NCI-H187 (cell line): ENCODE measurements at regions not wholly inside any gene's neighbourhood (a gene's known extent, or its start where the extent isn't known, plus 50 kb on each side); places are given as distances from the start of the nearest gene placed in this dataset.
"Not testable (repeated sequence)": the region's sequence is repeated elsewhere in the genome, so short reads cannot be mapped to it uniquely, and the experiment has no call there.

Experiments
- DNase-seq, 2 experiments: peaks; one replicate each; lab custom pipeline; 2025; lab: John Stamatoyannopoulos, UW

- no peak for DNase-seq
Measured at GRCh38 chr1:217137210-217137881, 414.1 kb upstream of the ESRRG start.

DNA sequence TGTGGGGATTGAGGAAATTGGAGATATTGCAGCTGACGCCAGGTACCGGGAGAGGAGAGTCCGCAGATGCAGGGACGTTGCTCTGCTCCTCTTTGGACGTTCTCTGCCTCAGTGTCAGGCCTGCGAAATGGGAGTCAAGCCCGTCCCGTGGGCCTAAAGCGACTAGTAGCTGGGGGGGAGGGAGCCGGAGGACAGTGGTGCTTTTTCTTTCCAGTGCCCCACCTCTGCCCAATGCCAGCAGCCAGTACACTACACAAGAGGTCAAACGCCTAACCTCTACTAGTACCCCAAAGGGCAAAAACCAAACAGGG is 413.6 kb upstream of the ESRRG start:
- DNase-seq: no peak

DNA sequence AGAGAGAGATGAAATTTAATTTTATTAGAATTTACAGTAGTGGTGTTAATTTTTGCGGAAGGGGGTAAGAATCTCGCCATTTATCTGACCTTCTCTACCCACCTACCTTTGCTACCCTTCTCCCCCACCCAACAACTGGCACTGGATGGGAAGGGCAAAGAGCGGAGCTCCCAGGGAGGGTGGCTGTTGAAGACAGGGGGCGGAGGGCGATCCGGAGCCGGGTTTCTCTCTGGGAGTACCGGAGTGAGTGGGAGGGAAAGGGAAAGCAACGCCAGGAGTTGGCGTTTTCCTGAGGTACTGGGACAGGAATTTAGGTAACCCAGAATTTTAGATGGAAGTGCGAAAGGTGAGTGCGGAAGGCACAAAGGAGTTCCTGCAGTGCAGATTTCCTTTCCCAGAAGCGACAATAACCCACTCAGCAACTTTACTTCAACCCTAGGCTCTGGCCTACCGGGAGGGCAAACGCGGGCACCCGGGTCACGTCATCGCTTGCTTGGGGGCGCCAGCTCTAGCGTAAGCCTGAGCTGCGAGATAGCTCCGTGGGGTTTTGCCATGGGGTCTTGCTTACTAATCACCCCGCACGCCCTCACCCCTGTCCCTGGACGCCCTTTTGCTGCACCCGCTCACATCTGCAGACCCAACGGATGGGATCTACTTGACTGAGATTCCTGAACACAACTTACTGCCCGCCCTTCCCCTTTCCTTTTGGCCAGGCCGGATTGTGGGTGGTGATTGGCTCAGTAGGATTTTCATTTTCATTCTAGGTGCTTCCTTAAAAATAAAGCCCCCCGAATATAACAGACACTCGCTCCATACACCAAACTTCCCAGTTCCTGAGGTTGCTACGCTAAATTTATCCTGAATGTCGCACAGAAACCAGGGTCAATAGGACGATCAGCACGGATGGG is 413.0 kb upstream of the ESRRG start:
- no peak for DNase-seq

DNA sequence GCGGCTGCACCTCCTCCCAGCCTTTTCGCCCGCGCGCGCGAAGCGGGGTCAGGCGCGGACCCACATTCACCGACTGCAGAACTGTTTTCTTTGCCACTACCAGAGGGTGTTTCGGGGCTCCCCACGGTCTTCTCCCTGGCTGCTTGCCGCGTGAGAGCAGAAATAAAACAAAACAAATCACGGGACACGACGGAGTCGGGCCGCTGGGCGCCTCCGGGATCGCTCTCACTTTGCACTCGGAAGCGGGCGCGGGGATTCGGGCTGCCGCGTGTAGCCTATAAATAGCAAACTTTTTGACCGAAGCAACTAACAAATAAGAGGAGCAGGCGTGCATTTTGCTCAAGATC is 412.3 kb upstream of the ESRRG start:
- DNase-seq: no peak

- DNase-seq: no peak
Measured at GRCh38 chr1:217134857-217135568, 411.8 kb upstream of the ESRRG start.

DNA sequence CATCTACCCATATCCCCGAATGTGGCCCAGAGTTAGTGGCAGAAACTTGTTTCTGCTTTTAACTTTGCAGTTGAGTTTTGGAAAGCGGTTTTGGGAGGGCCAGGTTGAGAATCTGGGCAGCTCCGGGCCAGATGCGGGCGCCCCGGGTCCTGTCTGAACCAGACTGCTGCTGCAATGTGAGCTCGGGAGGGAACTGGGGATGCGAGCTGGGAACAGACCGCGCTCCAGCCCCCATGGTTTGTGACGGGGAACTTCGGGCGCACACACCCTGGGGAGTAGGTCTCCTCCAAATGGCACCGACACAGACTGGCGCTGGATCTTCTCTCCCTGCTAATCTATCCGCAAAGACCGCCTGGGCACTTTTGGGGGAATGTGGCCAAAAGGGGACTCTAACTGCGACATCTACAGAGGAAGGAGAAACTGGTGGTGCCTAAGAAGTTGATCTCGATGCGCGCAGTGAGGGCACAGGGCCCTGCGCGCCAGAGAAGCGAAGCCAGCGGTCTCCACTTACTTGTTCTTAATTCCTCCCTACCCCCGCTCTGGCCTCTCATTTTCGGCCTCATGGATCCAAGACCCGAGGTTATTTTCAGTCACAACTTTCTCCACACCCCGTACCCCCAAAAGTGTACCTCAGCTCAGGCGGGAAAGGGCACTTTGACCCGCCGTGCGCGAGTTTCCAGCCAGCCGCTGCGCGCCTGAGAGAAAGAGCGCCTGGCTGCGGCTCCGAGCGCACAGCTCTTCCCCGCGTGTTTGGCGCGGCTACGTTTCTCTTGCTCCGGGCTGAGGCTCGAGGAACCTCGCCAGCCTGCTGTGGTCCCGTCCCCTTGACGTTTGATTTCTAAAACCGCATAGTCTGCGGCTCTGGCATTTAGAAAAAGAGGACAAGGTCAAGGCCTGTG is 411.0 kb upstream of the ESRRG start:
- no peak for DNase-seq

GRCh38 chr1:217133092-217133491 is 409.9 kb upstream of the ESRRG start:
- no peak for DNase-seq

- DNase-seq: not testable (repeated sequence)
Measured at GRCh38 chr1:217123340-217123739, 400.1 kb upstream of the ESRRG start.

- DNase-seq: no peak
Measured at GRCh38 chr1:217117973-217118465, 394.8 kb upstream of the ESRRG start.

- no peak for DNase-seq
Measured at GRCh38 chr1:217115404-217116380, 392.5 kb upstream of the ESRRG start.

GRCh38 chr1:217109928-217110327 is 386.7 kb upstream of the ESRRG start:
- no peak for DNase-seq

GRCh38 chr1:217106231-217106901 is 383.1 kb upstream of the ESRRG start:
- DNase-seq: no peak

DNA sequence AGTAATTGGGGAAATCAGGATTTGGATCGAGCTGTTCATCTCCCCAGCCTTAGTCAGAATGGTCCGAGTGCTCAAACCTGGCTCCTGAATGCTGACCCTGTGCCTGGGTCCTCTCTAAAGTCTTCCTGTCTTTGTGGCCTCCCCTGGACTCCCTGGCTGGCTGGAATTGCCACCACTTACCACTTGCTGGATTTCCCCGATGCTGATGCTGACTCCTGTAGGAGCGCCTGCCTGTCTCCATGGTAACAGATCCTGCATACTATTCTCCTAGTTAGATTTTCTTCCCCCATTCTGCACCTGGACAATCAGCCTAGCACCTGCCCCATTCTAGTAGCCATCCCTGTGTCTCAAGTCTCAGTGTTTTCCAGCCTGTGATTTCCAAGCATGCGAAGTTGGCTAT is 382.2 kb upstream of the ESRRG start:
- no peak for DNase-seq

DNA sequence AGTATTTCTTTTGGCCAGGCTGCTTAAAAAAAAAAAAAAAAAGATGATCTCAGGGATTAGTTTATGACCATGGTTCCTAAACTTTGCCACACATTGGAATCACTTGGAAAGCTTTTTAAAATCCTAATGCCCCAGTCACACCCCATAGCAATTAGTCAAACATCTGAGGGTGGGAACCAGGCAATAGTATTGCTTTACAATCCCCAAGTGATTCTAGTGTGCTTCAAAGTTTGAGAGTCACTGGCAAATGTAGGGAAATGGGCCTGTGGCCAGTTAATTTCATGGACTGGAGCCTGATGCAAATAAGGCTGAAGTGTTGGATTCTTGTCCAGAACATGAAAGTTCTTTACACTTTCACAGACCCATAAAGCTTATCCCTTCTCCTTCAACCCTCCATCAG is 374.6 kb upstream of the ESRRG start:
- no peak for DNase-seq

DNA sequence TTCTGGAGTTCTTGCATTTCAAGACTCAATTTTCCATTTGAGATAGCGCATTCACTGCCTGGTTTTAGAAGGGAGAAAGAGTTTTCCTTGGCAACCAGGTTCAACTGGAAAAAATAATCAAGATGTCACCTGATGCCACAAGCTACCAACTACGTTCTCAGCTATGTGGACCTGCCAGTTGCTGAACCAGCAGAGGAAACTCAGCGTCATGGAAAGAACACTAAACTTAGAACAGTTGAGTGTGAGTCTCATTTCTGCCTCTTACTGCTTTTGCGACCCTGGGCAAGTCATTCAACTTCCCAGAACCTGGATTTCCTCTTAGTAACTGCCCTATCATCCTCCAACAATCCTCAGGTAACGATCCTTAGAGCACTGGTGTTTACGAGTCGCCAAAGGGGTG is 373.0 kb upstream of the ESRRG start:
- no peak for DNase-seq

DNA sequence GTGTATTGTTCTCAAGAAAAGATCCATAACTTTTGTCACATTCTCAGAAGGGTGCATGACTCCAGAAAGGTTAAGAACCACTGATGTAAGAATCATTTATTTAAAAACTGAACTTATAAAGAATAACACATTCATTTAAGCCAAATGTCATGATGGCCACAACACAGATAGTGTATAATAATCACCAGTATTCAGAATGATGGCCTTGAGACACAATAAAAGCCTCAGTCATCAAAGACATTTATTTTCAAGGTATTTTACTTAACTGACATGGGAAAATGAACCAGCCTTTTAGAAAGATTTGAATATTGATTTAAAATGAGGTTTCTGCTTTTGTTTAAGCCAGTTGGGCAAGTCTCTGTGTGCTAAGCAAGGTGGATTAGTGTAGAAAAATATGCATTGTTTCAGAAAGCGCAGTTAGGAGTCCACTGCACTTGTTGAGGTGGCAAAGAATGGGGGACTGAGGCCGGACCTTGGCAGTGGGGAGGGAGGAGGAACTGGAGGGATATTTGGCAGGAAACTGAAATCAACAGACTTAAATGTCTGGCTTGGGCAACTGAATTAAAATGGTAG is 371.9 kb upstream of the ESRRG start:
- no peak for DNase-seq

- no peak for DNase-seq
Measured at GRCh38 chr1:217091561-217091960, 368.3 kb upstream of the ESRRG start.

DNA sequence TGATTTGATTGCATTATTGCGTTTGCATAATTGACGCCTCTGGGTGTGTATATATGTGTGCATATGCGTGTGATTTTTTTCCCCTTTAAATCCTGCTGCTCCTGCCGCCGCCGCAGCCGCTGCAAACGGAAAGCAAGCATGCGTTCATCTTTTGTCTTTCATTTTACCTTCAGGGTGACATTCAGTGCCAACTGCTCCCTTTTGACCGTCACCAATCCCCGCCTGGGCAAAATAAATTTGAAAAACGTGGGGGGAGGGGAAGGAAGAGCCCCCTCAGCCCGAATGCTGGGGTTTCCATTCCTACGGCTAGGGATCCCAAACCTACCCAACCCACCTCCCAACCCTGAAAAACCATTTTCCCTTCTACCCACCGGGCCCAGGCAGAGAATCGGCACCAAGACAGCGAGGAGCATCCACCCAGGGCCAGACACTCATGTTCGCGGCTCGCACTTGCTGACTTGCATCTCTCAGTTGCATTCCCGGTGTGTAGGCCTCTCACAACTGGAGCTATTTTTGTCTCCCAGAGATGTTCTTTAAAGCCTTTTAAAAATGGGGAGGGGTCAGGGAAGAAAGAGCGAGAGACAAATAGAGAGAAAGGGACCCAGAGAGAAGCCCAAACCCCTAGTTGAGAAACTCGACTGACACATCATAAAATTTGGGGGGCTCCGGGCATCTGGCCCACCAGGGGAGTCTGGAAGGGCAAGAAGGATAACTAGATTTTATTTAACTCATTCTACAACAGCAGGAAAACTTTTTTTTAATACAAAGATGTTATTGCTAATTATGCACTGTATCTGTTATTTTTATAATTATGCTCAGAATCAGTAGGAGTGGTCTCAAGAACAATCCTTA is 367.1 kb upstream of the ESRRG start:
- DNase-seq: no peak
